ENCODE measurements at regions not wholly inside any gene's neighbourhood (a gene's known extent, or its start where the extent isn't known, plus 50 kb on each side); places are given as distances from the start of the nearest gene placed in this dataset.
"Not testable (repeated sequence)": the region's sequence is repeated elsewhere in the genome, so short reads cannot be mapped to it uniquely, and the experiment has no call there.

GRCh38 chr12:24519759-24520158 lies 429.1 kb downstream of the BCAT1 start:
- DNase-seq (ENCODE audit: low spot score), result no peak

- no peak for DNase-seq (ENCODE audit: low spot score)
These were observed 431.9 kb downstream of the BCAT1 start for GRCh38 chr12:24517000-24517399.

DNA sequence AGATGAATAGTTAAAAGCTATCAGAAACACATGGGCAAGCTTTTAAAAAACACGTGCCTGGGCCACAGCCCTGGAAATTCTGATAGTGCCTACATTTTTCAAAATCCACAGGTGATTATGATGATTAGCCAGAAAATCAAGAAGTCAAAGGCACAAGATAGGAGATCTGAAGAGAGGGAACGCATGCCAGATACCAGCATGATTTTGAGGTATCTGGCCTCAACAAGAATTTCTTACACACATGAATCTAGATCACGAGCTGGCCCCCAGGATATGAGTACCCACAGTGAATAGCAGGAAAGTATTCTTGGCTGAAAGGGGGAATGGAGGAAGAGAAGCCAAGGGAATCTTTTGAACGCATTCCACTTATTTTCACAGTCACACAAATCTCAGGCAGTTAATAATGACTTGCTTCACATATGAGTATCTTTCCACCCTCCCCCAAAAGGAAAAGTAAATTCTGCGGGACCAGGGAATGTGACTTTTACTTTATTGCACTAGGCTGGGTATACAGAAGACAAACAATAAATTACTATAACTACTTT lies 438.2 kb downstream of the BCAT1 start:
- no peak for DNase-seq (ENCODE audit: low spot score)

DNA sequence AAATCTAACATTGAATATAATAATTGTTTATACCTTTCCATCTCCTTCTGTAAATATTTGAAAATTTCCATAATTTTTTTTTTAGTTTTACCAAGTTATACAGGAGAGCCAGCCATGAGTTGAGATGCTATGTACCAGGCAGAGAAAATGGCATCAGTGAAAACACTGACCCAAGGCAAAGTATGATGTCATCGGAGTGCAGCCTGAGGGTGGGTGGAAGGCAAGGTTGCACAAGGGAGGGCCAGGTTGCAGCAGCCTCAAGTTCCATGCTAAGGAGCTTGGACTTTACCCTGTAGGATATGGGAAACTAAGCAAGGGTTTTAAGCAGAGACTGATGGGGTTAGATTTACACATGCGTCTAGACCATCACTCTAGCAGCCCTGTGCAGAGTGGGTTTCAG lies 441.1 kb downstream of the BCAT1 start:
- no peak for DNase-seq (ENCODE audit: low spot score)

- no peak for DNase-seq (ENCODE audit: low spot score)
These were observed 443.4 kb downstream of the BCAT1 start for GRCh38 chr12:24505366-24506015.

- not testable (repeated sequence) for DNase-seq (ENCODE audit: low spot score)
These were observed 445.4 kb downstream of the BCAT1 start for GRCh38 chr12:24503477-24503876.

GRCh38 chr12:24500831-24501230 lies 448.1 kb downstream of the BCAT1 start:
- no peak for DNase-seq (ENCODE audit: low spot score)

DNA sequence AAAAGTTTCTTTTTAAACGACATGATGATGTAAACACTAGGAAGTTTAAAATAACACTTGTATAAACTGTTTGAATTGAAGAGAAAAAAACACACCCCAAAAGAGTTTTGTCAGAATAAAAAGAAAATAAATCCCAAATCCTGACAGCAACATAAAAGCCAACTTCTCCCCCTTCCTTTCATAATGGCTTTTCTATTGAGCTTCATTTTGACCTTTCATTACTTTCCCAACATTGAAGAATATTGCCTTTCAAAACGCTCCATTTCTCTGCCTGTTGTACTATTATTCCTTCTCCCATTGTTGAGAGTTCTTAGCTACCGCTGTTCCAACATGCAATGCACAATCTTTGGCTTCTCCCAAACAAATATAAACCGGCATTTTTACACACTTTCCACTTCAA lies 448.5 kb downstream of the BCAT1 start:
- no peak for DNase-seq (ENCODE audit: low spot score)

DNA sequence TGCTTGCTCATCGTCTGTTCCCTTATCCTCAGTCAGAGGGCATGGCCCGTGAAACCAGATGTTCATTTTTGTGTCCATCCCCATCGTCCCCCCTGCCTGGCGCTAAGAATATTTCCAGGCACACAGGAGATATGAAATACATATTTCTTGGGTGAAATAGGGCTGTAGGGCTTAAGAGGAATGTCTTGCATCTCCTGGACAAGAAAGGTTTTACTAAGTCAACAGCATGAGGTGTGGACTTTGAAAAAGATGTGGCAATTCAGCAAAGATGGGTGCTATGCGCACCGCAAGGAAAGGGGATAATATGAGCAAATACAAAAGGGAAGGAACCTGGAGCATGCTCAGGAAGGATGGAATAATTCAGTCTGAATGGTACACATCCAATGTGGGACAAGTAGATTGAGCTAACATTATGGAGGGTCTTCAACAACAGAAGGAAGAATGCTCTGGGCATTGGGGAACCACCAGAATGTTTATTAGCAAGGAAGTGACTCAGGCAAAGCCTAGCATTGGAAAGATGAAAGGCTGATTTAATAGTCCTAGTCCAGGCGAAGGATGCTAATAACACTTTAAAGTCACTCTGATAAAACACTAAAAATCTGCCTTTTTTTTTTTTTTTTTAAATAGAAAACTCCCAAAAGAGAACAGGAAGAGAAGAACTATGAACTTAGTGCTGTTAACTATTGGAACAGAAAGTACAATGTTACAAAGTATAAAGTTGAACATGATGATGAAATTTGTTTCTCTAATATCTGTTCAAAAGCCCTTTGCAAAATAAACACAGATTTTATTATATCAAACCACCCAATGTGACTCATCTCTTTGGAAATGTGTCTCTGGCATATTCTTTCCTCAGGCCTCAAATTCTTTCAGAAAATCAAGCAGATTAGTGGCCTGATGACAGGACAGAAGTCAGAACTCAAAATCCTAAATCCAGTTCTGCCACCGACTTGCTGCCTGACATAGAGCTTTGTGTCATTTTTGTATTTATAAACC lies 449.5 kb downstream of the BCAT1 start:
- no peak for DNase-seq (ENCODE audit: low spot score)

- no peak for DNase-seq (ENCODE audit: low spot score)
These were observed 452.1 kb downstream of the BCAT1 start for GRCh38 chr12:24496755-24497154.

- no peak for DNase-seq (ENCODE audit: low spot score)
These were observed 454.5 kb downstream of the BCAT1 start for GRCh38 chr12:24494401-24494800.

DNA sequence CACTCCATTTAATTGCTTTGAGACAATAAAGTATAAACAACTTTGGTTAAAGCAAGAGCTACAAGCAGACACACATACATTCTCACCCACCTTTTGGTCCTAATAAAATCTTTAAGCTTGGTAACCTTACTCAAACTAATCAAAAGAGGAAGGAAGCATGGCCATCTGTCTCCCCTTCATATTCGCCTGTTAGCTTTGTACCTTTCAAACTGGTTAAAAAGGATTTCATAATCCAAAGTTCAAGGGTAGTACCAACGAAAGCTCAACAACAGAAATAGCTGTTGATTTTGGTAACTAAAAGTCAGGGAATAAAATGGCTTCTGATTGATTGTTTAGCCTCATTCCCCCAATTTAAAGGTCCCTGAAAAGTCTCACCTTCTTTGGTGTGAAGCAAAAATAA lies 456.9 kb downstream of the BCAT1 start:
- no peak for DNase-seq (ENCODE audit: low spot score)

DNA sequence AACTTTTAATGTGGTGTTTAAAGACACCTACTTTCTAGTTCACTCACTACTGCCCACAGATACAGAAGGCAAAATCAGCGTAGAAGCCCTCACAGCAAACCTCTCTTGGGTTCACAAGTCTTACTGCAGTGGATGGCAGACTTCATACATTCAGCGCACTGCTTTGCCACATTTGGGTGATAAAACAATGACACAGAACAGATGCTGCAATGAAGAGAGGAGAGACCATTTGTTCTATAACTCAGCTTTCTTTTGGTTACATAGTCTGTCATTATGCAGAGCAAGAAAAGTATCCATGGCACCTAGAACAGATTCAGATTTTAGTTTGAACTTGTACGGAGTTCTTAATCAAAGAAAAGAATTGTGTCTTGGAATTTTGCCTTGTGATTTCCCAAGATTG lies 459.0 kb downstream of the BCAT1 start:
- DNase-seq (ENCODE audit: low spot score), result no peak

- no peak for DNase-seq (ENCODE audit: low spot score)
These were observed 459.8 kb downstream of the BCAT1 start for GRCh38 chr12:24488906-24489619.

DNA sequence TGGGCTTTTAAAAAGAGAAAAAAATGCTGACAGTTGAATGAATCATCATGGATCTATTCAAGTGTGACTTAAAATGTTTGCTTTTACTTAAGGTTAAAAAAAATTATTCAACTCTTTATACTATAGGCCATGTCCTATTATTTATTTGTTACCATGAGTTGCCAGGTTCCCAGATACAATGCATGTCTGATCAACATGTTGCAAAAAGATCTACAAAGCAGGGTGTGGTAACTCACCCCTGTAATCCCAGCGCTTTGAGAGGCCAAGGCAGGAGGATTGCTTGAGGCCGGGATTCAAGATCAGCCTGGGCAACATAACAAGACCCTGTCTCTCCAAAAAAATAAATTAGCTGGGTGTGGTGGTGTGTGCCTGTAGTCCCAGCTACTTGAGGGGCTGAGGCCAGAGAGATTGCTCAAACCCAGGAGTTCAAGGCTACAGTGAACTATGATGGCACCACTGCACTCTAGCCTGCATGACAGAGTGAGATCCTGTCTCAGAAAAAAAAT lies 460.8 kb downstream of the BCAT1 start:
- DNase-seq (ENCODE audit: low spot score), result no peak

GRCh38 chr12:24487606-24488005 lies 461.3 kb downstream of the BCAT1 start:
- DNase-seq (ENCODE audit: low spot score), result no peak

- no peak for DNase-seq (ENCODE audit: low spot score)
These were observed 465.2 kb downstream of the BCAT1 start for GRCh38 chr12:24483732-24484131.

DNA sequence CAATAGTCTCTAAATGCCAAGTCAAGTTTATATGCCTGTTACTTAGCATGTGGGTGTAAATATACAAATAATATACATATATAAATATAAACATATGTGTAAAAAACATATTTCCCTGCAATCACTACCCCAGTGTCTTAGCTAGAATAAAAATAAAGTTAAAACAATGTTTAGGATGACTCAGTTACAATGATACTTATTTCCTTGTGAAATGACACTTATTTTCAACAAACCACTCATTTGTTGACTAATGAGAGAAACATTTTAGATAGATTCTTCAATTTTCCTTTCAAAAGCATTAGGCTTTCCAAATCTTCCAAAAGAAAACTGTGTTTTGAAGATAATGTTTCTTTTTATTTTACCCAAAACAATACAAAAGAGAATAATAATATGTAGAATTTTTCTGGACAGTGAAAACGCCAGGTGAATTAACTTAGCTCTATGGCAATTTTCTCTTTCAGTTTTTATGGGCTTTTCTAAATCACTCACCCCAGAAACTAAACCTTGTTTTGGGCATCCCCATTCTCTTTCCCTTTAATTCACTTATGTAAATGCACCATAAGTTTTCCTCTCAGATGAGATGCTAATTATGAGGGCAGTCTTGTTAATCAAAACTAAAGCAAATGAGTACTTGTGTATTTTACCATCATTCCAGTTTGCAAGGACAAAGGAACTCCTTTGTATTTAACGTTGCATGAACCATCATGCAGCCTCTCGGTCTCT lies 465.9 kb downstream of the BCAT1 start:
- no peak for DNase-seq (ENCODE audit: low spot score)

- DNase-seq (ENCODE audit: low spot score), result no peak
These were observed 466.9 kb downstream of the BCAT1 start for GRCh38 chr12:24482044-24482443.

GRCh38 chr12:24480766-24481449 lies 468.0 kb downstream of the BCAT1 start:
- DNase-seq (ENCODE audit: low spot score), result no peak

Data from SK-N-DZ (cell line).